ENCODE measurements at regions not wholly inside any gene's neighbourhood (a gene's known extent, or its start where the extent isn't known, plus 50 kb on each side); places are given as distances from the start of the nearest gene placed in this dataset.

GRCh38 chr3:116950301-116951055 is 240.9 kb downstream of the TUSC7 start:
- intact Hi-C loops (cut with DNase I), result no loop called here
- TF ChIP-seq, protein P1, sequence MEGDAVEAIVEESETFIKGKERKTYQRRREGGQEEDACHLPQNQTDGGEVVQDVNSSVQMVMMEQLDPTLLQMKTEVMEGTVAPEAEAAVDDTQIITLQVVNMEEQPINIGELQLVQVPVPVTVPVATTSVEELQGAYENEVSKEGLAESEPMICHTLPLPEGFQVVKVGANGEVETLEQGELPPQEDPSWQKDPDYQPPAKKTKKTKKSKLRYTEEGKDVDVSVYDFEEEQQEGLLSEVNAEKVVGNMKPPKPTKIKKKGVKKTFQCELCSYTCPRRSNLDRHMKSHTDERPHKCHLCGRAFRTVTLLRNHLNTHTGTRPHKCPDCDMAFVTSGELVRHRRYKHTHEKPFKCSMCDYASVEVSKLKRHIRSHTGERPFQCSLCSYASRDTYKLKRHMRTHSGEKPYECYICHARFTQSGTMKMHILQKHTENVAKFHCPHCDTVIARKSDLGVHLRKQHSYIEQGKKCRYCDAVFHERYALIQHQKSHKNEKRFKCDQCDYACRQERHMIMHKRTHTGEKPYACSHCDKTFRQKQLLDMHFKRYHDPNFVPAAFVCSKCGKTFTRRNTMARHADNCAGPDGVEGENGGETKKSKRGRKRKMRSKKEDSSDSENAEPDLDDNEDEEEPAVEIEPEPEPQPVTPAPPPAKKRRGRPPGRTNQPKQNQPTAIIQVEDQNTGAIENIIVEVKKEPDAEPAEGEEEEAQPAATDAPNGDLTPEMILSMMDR (IDR thresholded peaks at IDR 0.05; ENCODE audit: borderline replicate concordance, extremely low read depth, insufficient read depth), result no peak
- no peaks in the 10 kb centered on the region for H3K9me3 ChIP-seq (ENCODE audit: control insufficient read depth in 2 of 3, insufficient read depth in 1 of 3, low read length in 3 of 3)
- H3K36me3 ChIP-seq (ENCODE audit: control insufficient read depth in 2 of 3, insufficient read depth in 3 of 3, low read length in 3 of 3), result no peaks in the 10 kb centered on the region
- H3K27me3 ChIP-seq (ENCODE audit: control insufficient read depth, insufficient read depth, low read length), result no peaks in the 10 kb centered on the region
- DNase-seq (no peak), FAIRE-seq (no peak)
- no peaks in the 10 kb centered on the region for H3K4me1 ChIP-seq (ENCODE audit: control insufficient read depth in 2 of 3, insufficient read depth in 2 of 3, low read depth in 1 of 3, low read length in 3 of 3)
- H3K27ac ChIP-seq (ENCODE audit: low read depth in 2 of 2, low read length in 2 of 2), result no peak overlapping the region
- H3K4me3 ChIP-seq (ENCODE audit: low read length in 3 of 3), result no peak overlapping the region
- H3K9ac ChIP-seq (ENCODE audit: low read length in 3 of 3), result no peak overlapping the region

DNA sequence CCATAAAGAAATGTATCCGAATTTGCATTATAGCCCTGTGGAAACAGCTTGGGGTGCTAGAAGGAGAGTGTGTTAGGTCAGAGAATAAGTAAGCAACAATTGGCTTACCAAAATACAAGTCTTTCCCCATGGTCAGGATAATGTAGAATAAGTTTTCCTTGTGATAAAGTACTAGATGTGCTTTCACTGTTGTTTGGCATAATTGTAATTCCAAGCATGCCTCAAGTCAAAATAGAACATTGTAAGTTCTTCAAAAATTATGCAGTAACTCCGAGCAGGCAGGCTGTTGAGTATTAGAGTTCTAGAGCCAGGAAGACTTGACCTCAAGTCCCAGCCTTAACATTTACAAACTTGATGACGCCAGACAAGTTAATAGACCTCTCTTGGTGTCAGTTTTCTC is 242.0 kb downstream of the TUSC7 start:
- H3K4me3 ChIP-seq (ENCODE audit: low read length in 3 of 3), result no peak overlapping the region
- TF ChIP-seq, protein P1 (IDR thresholded peaks at IDR 0.05; ENCODE audit: borderline replicate concordance, extremely low read depth, insufficient read depth), result no peak
- H3K9ac ChIP-seq (ENCODE audit: low read length in 3 of 3), result no peak overlapping the region
- intact Hi-C loops (cut with DNase I), result no loop called here
- no peaks in the 10 kb centered on the region for H3K27me3 ChIP-seq (ENCODE audit: control insufficient read depth, insufficient read depth, low read length)
- no peaks in the 10 kb centered on the region for H3K4me1 ChIP-seq (ENCODE audit: control insufficient read depth in 2 of 3, insufficient read depth in 2 of 3, low read depth in 1 of 3, low read length in 3 of 3)
- DNase-seq (no peak), FAIRE-seq (no peak)
- no peak overlapping the region for H3K27ac ChIP-seq (ENCODE audit: low read depth in 2 of 2, low read length in 2 of 2)
- no peaks in the 10 kb centered on the region for H3K36me3 ChIP-seq (ENCODE audit: control insufficient read depth in 2 of 3, insufficient read depth in 3 of 3, low read length in 3 of 3)
- no peaks in the 10 kb centered on the region for H3K9me3 ChIP-seq (ENCODE audit: control insufficient read depth in 2 of 3, insufficient read depth in 1 of 3, low read length in 3 of 3)

GRCh38 chr3:116958291-116958690 is 248.7 kb downstream of the TUSC7 start:
- Histone ChIP-seq H3K27me3 (ENCODE audit: control insufficient read depth, insufficient read depth, low read length) (no peaks in the 10 kb centered on the region), H3K4me3 (ENCODE audit: low read length in 3 of 3) (no peak overlapping the region), H3K9me3 (ENCODE audit: control insufficient read depth in 2 of 3, insufficient read depth in 1 of 3, low read length in 3 of 3) (no peaks in the 10 kb centered on the region), H3K36me3 (ENCODE audit: control insufficient read depth in 2 of 3, insufficient read depth in 3 of 3, low read length in 3 of 3) (no peaks in the 10 kb centered on the region), H3K9ac (ENCODE audit: low read length in 3 of 3) (no peak overlapping the region), H3K4me1 (ENCODE audit: control insufficient read depth in 2 of 3, insufficient read depth in 2 of 3, low read depth in 1 of 3, low read length in 3 of 3) (no peaks in the 10 kb centered on the region), H3K27ac (ENCODE audit: low read depth in 2 of 2, low read length in 2 of 2) (no peak overlapping the region)
- TF ChIP-seq, protein P1 (IDR thresholded peaks at IDR 0.05; ENCODE audit: borderline replicate concordance, extremely low read depth, insufficient read depth), result no peak
- intact Hi-C loops (cut with DNase I), result no loop called here
- DNase-seq (no peak), FAIRE-seq (no peak)

GRCh38 chr3:116961106-116961505 is 251.5 kb downstream of the TUSC7 start:
- intact Hi-C loops (cut with DNase I), result no loop called here
- FAIRE-seq, result no peak

More at GRCh38 chr3:116961106-116961505, 251.5 kb downstream of the TUSC7 start:
- no peak overlapping the region for H3K9ac ChIP-seq (ENCODE audit: low read length in 3 of 3)
- H3K9me3 ChIP-seq (ENCODE audit: control insufficient read depth in 2 of 3, insufficient read depth in 1 of 3, low read length in 3 of 3), result no peaks in the 10 kb centered on the region
- no peaks in the 10 kb centered on the region for H3K36me3 ChIP-seq (ENCODE audit: control insufficient read depth in 2 of 3, insufficient read depth in 3 of 3, low read length in 3 of 3)
- no peak overlapping the region for H3K4me3 ChIP-seq (ENCODE audit: low read length in 3 of 3)
- no peaks in the 10 kb centered on the region for H3K4me1 ChIP-seq (ENCODE audit: control insufficient read depth in 2 of 3, insufficient read depth in 2 of 3, low read depth in 1 of 3, low read length in 3 of 3)
- TF ChIP-seq, protein P1 (IDR thresholded peaks at IDR 0.05; ENCODE audit: borderline replicate concordance, extremely low read depth, insufficient read depth), result no peak
- no peak for DNase-seq
- no peak overlapping the region for H3K27ac ChIP-seq (ENCODE audit: low read depth in 2 of 2, low read length in 2 of 2)
- H3K27me3 ChIP-seq (ENCODE audit: control insufficient read depth, insufficient read depth, low read length), result no peaks in the 10 kb centered on the region

Data from kidney (tissue), 13 donors.